Activated CD8-positive, alpha-beta memory T cell treated with anti-CD3 and anti-CD28 coated beads for 4 hours (primary cell): ENCODE measurements at regions not wholly inside any gene's neighbourhood (a gene's known extent, or its start where the extent isn't known, plus 50 kb on each side); places are given as distances from the start of the nearest gene placed in this dataset.

Experiments used
- DNase-seq, 2 donors: peaks; one replicate each; pipeline ENCODE4 v3.0.0-alpha.2; 2020; ENCODE audit warnings: low read depth in 2 of 2

DNA sequence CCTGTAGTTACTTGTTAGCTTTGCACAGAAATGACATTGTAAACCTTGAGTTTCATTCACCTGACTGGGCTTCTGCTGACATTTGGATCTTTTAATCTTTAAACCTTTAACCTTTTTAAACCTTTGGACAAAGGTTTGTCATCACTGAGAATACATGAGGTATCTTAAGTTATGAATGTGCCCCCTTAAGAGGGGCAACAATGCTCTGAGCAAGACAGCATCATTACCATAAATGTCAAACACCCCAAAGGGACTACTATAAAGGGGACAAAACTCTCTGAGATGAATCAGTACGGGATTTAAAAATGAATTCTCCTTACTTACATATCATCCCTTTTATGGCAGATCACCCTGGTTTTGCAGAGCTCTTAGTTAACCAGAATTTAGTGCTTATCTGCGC lies 203.3 kb downstream of the COG6 start:
- DNase-seq, result no peak

DNA sequence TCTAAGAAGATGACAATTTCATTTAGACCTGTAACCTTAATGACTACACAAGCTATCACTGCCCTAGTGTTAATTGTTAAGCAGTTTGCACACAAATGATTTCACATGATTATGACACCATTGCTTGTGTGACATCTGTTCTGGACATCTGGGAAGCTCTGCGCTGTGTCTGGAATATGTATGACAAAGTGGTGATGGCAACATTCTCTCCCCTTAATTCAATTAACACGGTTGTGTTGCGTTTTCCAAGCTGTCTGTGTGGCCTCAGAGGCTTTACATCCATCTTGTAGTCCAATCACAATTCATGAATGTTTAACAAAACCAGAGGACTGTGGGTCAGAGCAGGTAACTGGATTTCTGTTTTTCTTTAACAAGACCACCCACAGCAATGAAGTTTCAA lies 204.4 kb downstream of the COG6 start:
- DNase-seq, result no peak

DNA sequence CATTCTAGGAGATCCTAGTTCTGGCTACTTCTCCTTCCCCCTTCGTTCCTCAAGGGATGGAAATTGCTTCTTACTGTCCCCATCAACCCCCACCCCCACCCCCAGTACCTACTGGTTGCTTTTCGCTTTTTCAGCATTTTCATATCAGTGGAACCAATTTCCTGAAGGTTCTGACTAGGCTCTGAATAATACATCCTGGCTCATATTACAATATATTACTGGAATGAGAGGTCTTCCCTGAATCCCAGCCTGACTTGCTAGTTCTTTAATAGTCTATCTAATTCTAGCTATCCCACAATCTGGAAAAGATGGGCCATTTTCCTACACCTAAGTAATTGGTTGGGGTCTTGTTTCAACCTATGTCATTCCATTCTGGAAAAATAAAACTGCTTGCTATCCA lies 207.4 kb downstream of the COG6 start:
- DNase-seq, result no peak

DNA sequence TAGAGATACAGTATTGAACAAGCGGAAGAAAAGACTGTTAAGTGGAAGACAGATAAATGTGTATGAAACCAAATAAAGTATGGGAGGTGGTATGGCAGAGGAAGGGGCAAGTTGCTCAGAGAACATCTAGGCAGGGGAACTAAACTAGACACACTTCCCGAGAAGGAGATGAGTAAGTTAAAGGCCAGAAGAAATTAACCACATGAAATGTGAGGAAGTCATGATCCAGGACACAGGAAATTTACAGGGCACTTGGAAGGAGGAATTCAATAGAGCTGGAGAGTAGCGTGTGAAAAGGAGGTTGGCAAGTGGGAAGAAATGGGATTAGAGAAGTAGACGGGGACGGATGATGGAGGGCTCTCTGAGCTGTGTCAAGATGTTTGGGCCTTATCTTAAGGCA lies 208.8 kb downstream of the COG6 start:
- DNase-seq, result no peak

DNA sequence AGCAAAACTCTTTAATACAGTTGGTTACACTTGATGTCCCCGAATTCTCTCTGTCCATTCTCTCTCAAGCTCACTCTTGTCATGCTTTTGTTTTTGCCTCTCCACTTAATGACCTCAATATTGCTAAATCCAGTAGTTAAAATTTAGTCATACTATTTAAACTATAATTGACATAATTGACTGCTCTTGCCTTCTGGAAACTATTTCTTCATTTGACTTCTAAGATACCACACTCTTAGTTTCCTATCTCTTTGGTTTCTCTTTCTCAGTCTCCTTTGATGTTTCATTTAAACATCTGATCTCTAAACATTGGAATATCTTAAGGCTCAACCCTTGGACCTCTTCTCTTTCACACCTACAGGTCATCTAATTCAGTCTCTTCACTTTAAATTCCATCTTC lies 211.3 kb downstream of the COG6 start:
- no peak for DNase-seq

DNA sequence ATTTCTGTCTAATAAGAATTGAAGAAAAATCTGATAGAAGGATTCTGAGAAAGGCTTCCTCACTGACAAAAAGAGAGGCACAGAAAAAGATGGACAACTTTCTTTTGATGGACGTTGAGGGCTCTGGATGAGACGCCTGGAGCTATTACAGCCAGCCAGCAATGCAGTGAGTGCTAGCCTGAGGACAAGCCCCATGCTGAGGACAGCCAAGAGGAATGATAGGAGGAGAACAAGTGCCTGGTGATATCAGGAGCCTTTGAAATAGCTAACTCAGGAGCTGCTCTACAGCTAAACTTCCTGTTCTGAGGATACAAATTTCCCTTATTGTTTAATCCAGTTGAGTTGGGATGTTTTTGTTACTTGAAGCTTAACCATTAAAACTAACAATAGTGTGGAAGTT lies 212.3 kb downstream of the COG6 start:
- no peak for DNase-seq

DNA sequence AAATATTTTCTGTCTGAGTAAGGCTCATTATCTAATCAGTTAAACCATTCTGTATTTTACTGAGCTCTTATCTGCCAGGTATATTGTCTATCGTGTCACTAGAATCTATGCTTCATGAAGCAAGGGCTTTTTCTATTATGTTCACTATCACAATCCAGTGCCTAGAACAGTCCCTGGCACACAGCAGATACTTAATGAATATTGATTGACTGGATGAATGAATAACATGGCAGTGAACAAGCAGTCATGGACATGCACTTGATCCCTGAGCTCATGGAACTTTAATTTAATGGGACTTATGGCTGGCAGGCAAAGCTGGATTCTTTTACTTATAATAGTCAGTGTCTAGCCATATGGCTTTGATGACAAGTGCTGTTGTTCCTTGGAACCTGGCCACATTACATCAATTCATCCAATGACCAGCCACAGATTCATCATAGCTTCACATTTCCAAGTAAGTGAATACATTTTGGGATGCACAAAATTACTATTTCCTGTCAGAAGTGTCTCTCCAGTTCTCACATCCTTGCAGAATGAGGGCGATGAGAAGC lies 214.8 kb downstream of the COG6 start:
- DNase-seq, result no peak

DNA sequence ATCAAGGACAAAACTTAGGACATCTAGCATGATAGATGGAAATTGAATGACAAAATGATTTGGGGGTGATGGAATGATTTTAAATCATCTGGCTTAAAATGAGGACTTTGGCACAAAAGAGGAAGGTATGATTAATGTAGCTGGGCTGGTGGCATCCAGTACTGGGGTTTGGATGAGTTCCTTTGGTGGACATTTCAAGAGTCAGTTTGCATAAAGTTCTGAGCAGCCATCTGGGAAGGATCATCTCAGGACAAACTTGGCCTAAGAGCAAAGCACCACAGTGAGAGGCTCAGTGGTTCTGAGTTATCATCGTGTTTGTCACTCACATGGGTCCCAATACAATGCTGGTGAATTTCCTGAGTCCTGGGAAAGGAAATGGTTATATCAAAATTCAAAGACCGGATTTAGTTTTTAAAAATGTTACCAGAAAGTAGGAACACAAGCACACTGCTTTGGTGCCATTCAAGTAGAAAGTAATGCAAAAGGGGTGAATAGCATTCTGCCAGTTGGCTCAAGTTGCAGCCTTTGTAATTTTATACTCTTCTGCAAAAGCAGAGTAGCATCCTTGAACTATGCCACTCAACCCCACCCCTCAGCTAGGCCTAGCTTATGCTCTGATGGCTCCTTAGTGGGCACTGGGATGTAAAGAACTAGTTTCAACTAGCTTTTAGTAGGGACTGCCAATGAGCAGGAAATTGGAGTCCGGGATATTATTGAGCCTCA lies 219.0 kb downstream of the COG6 start:
- DNase-seq, result no peak

DNA sequence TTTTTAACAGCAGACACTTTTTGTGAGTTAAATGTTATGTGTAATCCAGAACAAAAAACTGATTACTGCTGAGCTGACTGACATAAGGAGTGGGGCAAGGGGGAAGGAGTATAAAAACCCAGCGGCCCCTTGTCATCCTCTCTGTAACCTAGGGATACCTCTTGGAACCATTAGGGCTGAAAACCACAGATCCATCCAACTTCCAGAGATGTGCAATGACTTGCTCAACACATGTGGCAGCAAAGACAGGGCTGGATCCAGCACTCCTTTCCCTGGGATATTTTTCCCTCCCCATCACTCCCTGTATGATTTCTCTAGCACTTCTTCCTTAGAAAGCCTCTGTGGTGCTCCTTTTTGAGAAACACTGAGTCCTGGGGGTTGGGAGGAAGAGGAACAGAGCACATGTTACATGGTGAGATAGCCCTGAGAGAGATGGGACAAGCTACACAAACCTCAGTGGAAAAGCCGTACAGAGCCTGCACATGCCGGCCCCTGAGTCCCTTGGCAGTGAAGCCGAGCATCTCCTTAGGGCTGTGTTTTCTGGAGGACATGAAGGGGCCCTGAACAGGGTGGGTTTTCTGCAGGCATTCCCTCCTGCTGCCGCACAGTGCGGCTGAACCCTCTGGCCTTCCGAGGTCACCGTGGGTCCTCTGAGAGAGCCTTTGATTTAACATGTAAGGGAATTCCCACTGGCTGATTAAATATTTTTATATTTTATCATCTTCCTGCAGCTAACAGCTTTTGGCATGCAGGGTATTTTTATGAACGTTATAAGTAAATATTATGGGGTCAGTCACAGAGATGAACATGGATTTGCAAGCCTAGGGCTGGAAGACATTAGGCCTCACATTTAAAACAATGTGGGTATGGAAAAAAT lies 219.9 kb downstream of the COG6 start:
- DNase-seq, result no peak

DNA sequence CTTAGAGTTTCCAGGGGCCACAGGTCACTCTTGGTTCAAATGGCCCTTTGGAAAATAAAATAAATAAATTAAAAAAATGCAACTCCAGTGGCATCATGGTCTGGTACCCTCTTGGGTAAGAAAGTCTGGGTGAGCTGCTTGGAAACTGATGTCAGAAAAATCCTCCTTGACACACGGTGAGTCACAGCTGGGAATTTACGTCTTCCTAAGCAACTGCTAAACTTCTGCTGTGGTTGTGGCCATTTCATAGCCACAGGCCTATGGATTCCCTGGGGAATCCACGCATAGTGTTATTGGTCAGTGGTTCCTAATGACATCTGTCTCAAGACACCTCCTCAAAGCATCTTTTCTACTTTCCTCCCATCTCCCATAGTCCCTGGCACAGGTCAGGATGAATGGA lies 220.8 kb downstream of the COG6 start:
- DNase-seq, result no peak

DNA sequence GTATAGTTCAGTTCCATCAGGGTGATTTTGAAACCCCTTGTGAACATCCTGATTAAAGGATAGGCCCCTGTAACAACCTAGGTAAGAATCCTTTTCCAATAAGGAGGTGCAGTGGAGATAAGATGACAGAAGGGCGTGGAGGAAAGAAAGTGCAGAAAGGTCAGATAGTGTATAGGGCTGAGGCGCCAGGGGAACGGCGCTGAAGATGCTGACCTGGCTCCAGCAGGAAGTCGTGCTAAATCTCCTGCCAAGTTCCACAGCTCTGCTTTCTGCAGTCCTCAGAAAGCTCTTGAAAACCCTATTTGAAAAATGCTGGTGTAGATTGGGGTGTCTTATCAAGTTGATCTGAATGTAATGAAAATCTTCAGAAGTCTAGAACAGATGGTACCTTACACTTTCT lies 221.7 kb downstream of the COG6 start:
- DNase-seq, result no peak

DNA sequence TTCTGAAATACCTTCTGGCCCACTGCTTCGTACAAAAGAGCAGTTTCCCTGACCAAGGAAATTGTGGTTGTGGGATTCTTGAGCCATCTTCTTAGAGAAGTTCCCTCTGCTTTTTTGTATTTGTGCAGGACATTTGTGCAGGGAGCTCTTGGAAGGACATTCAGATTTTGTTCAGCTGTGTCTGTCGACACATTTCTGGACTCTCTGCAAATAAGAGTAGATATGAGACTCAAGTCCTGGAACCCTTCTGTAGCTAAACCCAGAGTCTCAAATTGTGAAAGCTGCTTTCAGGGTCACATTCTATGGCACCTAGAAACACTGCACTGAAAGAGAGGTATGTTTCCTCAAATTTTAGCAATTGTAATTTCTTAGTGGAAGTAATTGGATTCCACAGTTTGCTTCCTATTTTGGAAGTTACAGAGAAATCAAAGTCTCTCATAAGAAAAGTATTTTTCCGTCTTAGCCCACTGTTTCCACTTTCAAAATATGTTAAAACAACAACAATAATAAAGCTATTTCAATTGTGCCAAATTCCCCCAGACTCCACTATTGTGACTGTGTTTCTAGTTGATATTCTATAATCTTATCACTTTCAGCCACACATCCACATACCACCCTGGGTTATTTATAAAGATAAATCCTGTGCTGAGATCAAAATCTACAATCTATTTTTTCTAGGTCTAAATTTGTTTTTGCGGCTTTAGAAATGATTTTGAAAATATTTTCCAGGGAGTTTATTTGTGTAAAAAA lies 224.0 kb downstream of the COG6 start:
- no peak for DNase-seq

DNA sequence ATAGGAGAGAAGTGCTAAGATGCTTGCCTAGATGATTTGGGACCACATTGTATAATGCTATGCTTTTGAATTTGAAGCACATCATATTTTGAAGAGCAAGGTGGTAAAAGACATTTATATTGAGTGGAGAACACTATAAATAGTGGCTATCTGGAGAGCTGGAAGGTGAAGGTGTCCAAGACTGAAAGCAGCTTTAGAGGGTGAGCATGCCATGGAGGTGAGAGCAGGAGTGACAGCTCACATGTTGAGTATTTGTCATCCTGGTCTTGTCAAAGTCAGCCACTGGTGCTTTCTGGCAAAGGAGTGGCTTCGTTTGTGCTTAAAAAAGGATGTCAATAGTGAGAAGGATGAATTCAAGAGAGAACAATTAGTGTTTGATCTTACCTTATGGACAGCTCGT lies 225.9 kb downstream of the COG6 start:
- no peak for DNase-seq

DNA sequence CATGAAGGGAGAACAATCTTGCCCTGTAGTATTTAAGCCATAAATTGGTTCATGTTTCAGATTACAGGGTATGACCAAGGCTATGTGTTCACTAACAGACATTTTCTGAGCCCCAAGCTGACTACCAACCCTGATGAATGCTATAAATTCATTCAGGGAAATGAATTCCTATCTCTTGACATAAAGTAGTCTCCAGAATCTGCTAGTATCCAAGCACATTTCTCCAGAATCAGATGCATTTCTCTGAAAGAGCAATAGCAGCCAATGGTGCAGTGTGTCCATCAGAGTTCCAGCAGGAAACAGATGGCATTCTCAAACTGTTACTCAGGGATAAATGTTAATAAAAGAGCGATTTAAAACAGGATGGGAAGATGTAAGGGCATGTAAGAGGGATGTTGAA lies 226.4 kb downstream of the COG6 start:
- DNase-seq, result no peak

DNA sequence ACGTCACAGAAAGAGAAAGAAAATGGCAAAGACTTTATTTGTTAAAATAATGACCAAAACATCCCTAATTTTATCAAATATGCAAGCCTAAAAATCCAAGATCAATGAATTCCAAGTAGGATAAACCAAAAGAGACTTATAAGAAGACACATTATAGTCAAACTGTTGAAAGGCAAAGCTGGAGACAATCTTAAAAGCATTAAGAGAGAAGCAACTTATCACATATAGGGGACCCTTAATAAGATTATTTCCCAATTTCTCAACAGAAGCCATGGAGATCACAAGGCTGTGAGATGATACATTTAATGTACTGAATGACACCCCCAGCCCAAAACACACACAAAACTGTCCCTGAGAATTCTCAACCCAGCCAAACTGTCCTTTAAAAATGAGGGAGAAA lies 228.7 kb downstream of the COG6 start:
- no peak for DNase-seq

DNA sequence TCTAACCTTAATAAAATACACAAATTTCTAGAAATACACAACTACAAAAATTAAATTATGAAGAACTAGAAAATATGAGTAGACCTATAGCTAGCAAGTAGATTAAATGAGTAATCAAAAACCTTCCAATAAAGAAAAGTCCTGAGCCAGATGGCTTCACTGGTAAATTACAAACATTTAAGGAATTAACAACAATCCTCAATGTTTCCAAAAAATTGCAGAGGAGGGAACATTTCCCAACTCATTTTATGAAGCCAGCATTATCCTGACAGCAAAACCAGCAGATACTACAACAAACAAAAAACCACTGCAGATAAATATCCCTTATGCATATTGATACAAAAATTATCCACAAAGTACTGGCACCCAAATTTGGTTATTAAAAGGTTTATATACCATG lies 230.9 kb downstream of the COG6 start:
- DNase-seq, result no peak

DNA sequence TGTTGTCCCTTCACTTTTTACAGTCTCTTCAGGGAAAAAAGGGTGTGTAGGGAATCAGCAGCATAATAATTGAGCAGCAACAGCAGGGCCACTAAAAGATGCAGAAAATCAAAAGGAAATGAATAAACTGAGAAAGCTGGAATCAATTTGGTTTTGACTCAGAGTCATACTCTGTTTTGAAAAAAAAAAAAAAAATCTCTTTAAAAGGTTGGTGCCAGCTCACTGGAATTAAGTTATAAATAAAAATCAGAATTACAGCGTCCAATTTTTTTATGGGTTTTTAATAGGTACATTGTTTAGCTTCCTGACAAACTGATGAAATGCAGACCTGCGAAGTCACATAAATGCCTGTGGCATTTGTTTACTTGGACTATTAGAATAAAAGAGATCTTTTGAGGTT lies 231.9 kb downstream of the COG6 start:
- no peak for DNase-seq

DNA sequence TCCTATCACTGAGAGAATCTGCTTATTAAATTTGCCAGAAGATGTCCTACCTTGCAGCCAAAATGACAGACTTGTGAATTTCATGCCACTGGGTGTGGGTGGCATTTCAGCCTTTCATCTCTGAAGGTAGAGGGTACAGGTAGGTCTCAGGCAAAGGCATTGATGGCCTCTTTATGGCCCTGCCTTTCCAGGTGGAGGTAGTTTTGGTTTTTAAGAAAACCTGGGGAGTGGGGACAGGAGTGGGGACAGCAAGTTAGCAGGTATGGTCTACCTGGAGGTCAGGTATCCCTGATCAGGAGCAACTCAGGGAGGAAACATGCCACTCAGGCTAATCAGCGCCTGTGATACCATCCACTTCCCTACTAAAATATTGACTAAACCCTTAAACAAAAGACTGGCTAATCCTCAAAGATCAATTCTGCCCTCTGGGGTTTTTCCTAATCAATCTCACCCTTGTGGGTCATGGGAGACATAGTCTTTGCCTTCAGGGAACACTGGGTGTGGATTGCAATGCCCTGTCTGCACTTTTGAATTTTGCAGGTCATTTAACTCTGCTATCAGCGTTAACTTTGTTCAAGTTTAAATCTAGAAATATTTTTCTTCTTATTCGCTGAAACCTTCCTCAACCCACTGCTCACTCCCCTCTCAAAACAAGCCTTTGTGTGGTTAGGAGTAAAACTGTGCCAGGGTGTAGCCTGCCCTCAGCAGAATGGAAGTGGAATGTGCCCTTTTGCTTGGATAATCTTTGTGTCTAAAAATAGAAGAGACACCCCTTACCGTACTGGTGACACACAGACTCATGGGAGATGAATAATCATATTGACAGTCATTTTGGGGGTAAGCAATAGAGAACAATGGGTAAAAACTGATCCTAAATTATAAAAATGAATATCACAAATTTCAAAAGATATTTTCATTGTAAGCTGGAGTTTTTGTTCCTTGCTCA lies 233.7 kb downstream of the COG6 start:
- DNase-seq, result no peak

DNA sequence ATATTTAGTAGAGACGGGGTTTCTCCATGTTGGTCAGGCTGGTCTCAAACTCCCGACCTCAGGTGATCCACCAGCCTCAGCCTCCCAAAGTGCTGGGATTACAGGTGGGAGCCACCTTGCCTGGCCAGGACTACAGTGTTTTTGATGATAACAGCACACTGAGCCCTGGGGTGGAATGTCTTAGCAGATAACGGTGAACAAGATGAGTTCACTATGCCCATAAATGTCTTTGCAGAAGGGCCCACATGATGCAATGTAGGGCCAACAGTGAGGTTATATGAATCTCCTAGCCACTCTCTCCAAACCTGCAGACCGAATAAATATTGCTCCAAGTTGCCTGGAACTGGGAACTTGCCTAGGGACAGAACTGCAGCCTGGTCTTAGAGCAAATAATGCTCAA lies 235.1 kb downstream of the COG6 start:
- no peak for DNase-seq

DNA sequence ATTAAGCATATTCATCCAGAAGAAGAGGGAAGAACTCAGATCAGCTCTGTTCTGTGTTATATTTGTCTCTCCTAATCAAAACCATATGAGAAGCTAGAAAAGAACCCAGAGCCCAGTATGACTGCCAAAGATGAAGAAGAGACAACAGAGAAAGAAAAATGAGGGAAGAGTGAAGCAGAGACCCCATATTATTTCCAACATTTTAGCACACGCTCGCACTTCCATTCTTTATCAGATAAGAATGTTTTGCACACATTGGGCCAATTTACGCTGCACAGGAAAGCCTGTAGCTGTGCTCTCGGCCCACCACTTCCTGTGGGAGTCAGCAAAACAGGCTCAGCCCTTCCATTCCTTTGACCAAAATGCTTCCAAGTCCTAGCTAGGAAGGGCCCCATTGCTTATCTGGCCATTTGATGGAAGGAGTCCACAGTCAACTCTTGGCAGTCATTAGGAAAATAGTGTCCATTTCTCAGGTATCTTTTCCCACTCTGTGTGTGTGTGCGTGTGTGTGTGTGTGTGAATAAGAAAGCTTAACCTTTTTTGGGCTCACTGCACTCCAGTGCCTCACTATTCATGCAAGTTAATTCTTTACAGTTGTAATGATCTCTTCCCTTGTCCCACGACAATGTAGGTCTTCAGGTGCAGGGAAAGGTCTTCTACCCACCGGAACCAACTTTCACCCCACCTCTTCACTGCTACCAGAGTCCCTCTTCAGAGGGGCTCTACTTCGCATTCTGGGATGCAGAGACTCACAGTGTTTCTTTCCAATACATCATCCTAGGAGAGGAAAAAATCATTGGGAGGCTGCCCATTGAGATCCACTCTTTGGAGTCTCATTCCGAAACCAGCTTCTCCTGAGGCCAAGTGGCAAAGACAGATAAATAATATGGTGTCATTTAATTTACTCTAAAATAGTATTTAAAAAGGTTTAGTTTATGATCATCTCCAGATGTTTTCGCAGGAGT lies 237.5 kb downstream of the COG6 start:
- DNase-seq, result no peak
